Transverse colon (tissue), 4 donors: ENCODE measurements at regions not wholly inside any gene's neighbourhood (a gene's known extent, or its start where the extent isn't known, plus 50 kb on each side); places are given as distances from the start of the nearest gene placed in this dataset.

Experiments
- DNase-seq: peaks from one replicate; pipeline ENCODE4 v3.0.0-alpha.2; 2019
- H3K27ac ChIP-seq, 4 donors: fragments of 200-600 bp; sonication (generic); 2 replicates each; pipeline ENCODE4 v1.5.1; 2016 to 2018; ENCODE audit warnings: inconsistent platforms in 4 of 4
- H3K27me3 ChIP-seq: fragments of 200-600 bp; sonication (generic); 2 replicates; pipeline ENCODE4 v1.5.1; 2017; ENCODE audit warnings: inconsistent platforms
- H3K36me3 ChIP-seq, 4 donors: fragments of 200-600 bp; sonication (generic); 2 replicates each; pipeline ENCODE4 v1.5.1; 2017 to 2019; ENCODE audit warnings: inconsistent platforms in 4 of 4
- H3K4me1 ChIP-seq, 4 donors: fragments of 200-600 bp; sonication (generic); 2 replicates each; pipeline ENCODE4 v1.5.1; 2017 to 2020; ENCODE audit warnings: inconsistent platforms in 4 of 4
- H3K4me3 ChIP-seq, 4 donors: fragments of 200-600 bp; sonication (generic); 1 replicate in 1 of 4; 2 replicates in 3 of 4; pipeline versions ENCODE4 v1.5.1 to v1.6.1; 2017 to 2019; ENCODE audit warnings: inconsistent platforms in 4 of 4
- H3K9me3 ChIP-seq, 2 donors: fragments of 200-600 bp; sonication (generic); 2 replicates each; pipeline ENCODE4 v1.5.1; 2017 to 2019; ENCODE audit warnings: inconsistent platforms in 2 of 2
- CTCF ChIP-seq, 5 experiments: fragments of 200-600 bp in 3 of 5; fragments of 450-650 bp in 2 of 5; sonication (generic) in 3 of 5; IDR thresholded peaks; 1 replicate in 2 of 5; 2 replicates in 3 of 5; pipeline ENCODE4 v1.5.1; 2016 to 2017; ENCODE audit warnings: antibody characterized with exemption in 5 of 5, inconsistent platforms in 3 of 5, mild to moderate bottlenecking in 2 of 5, moderate library complexity in 1 of 5
- EP300 ChIP-seq: sonication (generic); formaldehyde crosslinking; IDR thresholded peaks from one replicate; pipeline ENCODE4 v1.6.1; 2017; ENCODE audit warnings: antibody characterized with exemption, low read depth
- POLR2A ChIP-seq: fragments of 450-650 bp; IDR thresholded peaks from one replicate; pipeline ENCODE4 v1.6.1; 2016; ENCODE audit warnings: antibody characterized with exemption, mild to moderate bottlenecking, moderate library complexity
- POLR2AphosphoS5 ChIP-seq, 3 donors: sonication (generic); formaldehyde crosslinking; IDR thresholded peaks; one replicate each; pipeline ENCODE4 v1.6.1; 2016; ENCODE audit warnings: antibody characterized with exemption in 3 of 3
- WGBS, 2 donors: methylation state at CpG; one replicate each; pipeline ENCODE4 v1.1.5; 2018; ENCODE audit warnings: low coverage in 1 of 2; 5-methylcytosine and 5-hydroxymethylcytosine counted together
- in situ Hi-C, 4 donors: fragments of 200-750 bp; cut with MboI; loops; one replicate each; pipeline versions ENCODE4 v1.15.0 to v1.15.1; 2017; ENCODE audit warnings: low sequenced_read_pairs in 3 of 4, low pct_ligation_motif_present in 1 of 4, low pct_unique_long_range_greater_than_20kb in 1 of 4
- intact Hi-C: fragments of 100-400 bp; cut with DNase I; formaldehyde crosslinking; loops from one replicate; pipeline ENCODE4 v1.15.1; 2023; ENCODE audit warnings: low total_unique reads

GRCh38 chr2:11044201-11044600 is 111.1 kb upstream of the SLC66A3 start:
- Histone ChIP-seq H3K4me1 (no peaks in the 10 kb centered on the region), H3K36me3 (no peaks in the 10 kb centered on the region), H3K27me3 (no peaks in the 10 kb centered on the region), H3K27ac (no peak overlapping the region), H3K9me3 (peaks cover 0 to 2% of the 10 kb centered on the region in 2 donors), H3K4me3 (no peak overlapping the region)
- intact Hi-C loops (no loop called here), in situ Hi-C loops (no loop called here)
- no peak for DNase-seq
- no peak for TF ChIP-seq CTCF (IDR thresholded peaks at IDR 0.05)
- no peak for TF ChIP-seq POLR2AphosphoS5 (IDR thresholded peaks at IDR 0.05)
- TF ChIP-seq POLR2A: no peak
- no peak for TF ChIP-seq EP300
- 92 to 100% methylated on average over 1 to 6 of the region's 6 CpGs for WGBS, 2 donors

- Histone ChIP-seq H3K9me3 (no peaks in the 10 kb centered on the region), H3K27ac (no peak overlapping the region), H3K27me3 (no peaks in the 10 kb centered on the region), H3K4me3 (no peak overlapping the region), H3K36me3 (no peaks in the 10 kb centered on the region), H3K4me1 (no peaks in the 10 kb centered on the region)
- intact Hi-C loops (no loop called here), in situ Hi-C loops (no loop called here)
- no peak for DNase-seq
- 93 to 94% methylated on average over 2 to 6 of the region's 7 CpGs for WGBS, 2 donors
- TF ChIP-seq CTCF (IDR thresholded peaks at IDR 0.05) (no peak), EP300 (no peak)
Observed at GRCh38 chr2:11045294-11045693, 110.0 kb upstream of the SLC66A3 start.

DNA sequence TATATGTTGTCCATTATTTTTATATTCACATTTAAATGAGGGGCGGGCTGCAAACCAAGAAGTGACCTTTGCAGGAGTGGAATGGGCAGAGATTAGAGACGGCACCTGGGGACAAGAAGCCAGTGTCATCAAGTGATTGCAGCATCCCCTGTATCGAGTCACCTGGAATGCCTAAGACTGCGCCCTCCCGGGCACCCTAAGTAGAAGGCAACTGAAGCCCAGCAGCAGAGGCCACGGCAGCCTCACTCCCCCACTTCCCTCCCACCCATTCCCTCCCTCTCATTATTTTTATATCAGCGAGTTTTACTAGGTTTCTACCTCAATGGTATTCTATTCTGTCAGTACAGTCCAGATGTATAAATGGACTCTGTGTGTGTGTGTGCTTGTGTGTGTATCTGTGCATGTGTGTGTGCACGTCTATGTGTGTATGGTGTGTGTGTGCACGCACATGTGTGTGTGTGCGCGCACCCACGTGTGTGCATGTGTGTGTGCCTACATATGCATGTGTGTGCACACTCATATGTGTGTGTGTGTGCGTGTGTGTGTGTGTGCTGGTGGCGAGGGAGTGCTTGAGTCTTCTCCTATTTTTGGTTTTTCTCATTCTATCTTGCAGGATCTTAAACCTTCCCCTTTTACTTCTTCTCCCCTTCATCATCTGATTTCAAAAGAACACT is 106.8 kb upstream of the SLC66A3 start:
- TF ChIP-seq EP300 (no peak), POLR2AphosphoS5 (IDR thresholded peaks at IDR 0.05) (no peak)
- Histone ChIP-seq H3K4me1 (no peaks in the 10 kb centered on the region), H3K36me3 (no peaks in the 10 kb centered on the region), H3K4me3 (no peak overlapping the region), H3K9me3 (no peaks in the 10 kb centered on the region), H3K27ac (no peak overlapping the region), H3K27me3 (no peaks in the 10 kb centered on the region)
- in situ Hi-C loops (no loop called here), intact Hi-C loops (no loop called here)
- DNase-seq: no peak
- WGBS, 2 donors: 89 to 90% methylated on average over 14 of the region's 14 CpGs

DNA sequence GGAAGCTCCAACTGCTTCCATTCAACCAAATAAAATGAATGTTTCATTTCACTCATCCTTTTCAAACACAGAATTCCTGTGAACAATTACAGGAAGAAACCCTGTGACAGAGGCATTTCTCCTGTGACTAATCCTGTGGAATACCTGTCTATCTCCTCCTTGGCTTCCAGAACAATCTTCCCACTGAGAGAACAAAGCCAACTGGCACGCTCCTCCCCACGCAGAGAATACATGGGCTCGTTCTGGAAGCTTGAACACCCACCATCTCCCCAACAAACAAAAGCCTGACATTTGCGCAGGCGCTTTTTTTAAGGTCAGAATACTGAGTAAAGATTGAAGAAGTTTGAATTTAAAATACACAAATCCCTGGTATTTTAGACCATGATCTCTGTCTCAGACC is 104.7 kb upstream of the SLC66A3 start:
- H3K27ac ChIP-seq: no peak overlapping the region
- H3K9me3 ChIP-seq: no peaks in the 10 kb centered on the region
- WGBS, 2 donors: 60 to 81% methylated on average over 3 to 5 of the region's 5 CpGs
- H3K27me3 ChIP-seq: no peaks in the 10 kb centered on the region
- in situ Hi-C loops (no loop called here), intact Hi-C loops (no loop called here)
- H3K36me3 ChIP-seq: no peaks in the 10 kb centered on the region
- TF ChIP-seq EP300: no peak
- no peak for TF ChIP-seq POLR2AphosphoS5 (IDR thresholded peaks at IDR 0.05)
- TF ChIP-seq CTCF (IDR thresholded peaks at IDR 0.05): no peak
- TF ChIP-seq POLR2A: no peak
- no peak for DNase-seq
- no peaks in the 10 kb centered on the region for H3K4me1 ChIP-seq
- H3K4me3 ChIP-seq: no peak overlapping the region

DNA sequence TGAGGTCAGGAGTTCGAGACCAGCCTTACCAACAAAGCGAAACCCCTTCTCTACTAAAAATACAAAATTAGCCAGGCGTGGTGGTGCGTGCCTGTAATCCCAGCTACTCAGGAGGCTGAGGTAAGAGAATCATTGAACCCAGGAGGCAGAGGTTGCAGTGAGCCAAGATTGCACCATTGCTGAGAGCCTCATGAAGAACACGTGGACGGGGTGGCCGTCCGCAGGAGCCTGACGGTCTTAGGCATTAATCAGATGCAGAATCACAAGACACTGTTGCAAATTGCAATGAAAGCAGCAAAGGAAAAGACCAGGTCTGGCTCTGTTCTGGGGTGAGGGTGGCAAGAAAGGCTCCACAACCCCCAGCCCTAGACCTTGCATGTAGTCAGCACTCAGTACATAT is 104.0 kb upstream of the SLC66A3 start:
- WGBS, 2 donors: 98% methylated on average over 9 of the region's 9 CpGs; no CpG with 5 or more reads in 1 of the 2 donors
- TF ChIP-seq CTCF (IDR thresholded peaks at IDR 0.05) (no peak), POLR2A (no peak), POLR2AphosphoS5 (IDR thresholded peaks at IDR 0.05) (no peak), EP300 (no peak)
- DNase-seq: no peak
- Histone ChIP-seq H3K9me3 (no peaks in the 10 kb centered on the region), H3K36me3 (no peaks in the 10 kb centered on the region), H3K27me3 (no peaks in the 10 kb centered on the region), H3K4me3 (no peak overlapping the region), H3K4me1 (no peaks in the 10 kb centered on the region), H3K27ac (no peak overlapping the region)
- intact Hi-C loops (no loop called here), in situ Hi-C loops (no loop called here)
